IMR-90 (cell line): ENCODE measurements at regions not wholly inside any gene's neighbourhood (a gene's known extent, or its start where the extent isn't known, plus 50 kb on each side); places are given as distances from the start of the nearest gene placed in this dataset.

ENCODE experiments used
- ATAC-seq: fragments of 200-7000 bp; cut with Tn5 transposase; 2 replicates; pipeline ENCODE4 v1.9.1; 2020; ENCODE audit warnings: low read depth, mild to moderate bottlenecking, moderate library complexity
- BruUV-seq: library from RNA; stranded (reverse); fragments of 400-500 nt; replicated peaks from 2 replicates; lab custom pipeline; 2021; lab: Mats Ljungman, UMichigan
- CTCF ChIA-PET: fragments of 300-600 bp; formaldehyde crosslinking; extraction: SDS; loops from one replicate; lab custom pipeline; 2021; ENCODE audit warnings: antibody characterized with exemption; lab: Yijun Ruan, JAX
- POLR2A ChIA-PET: fragments of 300-600 bp; sonication (Branson Sonifier 250); formaldehyde crosslinking; loops from one replicate; lab custom pipeline; 2022; ENCODE audit warnings: antibody characterized with exemption; ENCODE audit not compliant: unreplicated experiment; lab: Charles Lee
- DNase-seq: peaks from one replicate; pipeline ENCODE4 v3.0.0; 2013
- H2AFZ ChIP-seq: replicated peaks from 2 replicates; pipeline ENCODE3; 2013; ENCODE audit warnings: low read length, mild to moderate bottlenecking; ENCODE audit not compliant: poor library complexity
- H2AK5ac ChIP-seq: 2 replicates; pipeline ENCODE4 v1.6.1; 2013; ENCODE audit warnings: low read depth, low read length, inconsistent platforms
- H2AK9ac ChIP-seq: replicated peaks from 2 replicates; pipeline ENCODE3; 2013; ENCODE audit warnings: mild to moderate bottlenecking, low read depth, low read length, moderate library complexity; ENCODE audit not compliant: poor library complexity
- H2BK120ac ChIP-seq: 2 replicates; pipeline ENCODE4 v1.6.1; 2013; ENCODE audit warnings: low read depth, low read length, inconsistent platforms
- H2BK15ac ChIP-seq: 3 replicates; pipeline ENCODE4 v1.6.1; 2013; ENCODE audit warnings: low read depth, low read length, inconsistent platforms
- H2BK20ac ChIP-seq: 2 replicates; pipeline ENCODE4 v1.6.1; 2013; ENCODE audit warnings: low read depth, mild to moderate bottlenecking, inconsistent platforms, low read length, moderate library complexity
- H2BK5ac ChIP-seq: 2 replicates; pipeline ENCODE4 v1.6.1; 2013; ENCODE audit warnings: mild to moderate bottlenecking, low read depth, low read length, inconsistent platforms; ENCODE audit not compliant: poor library complexity, severe bottlenecking
- H3K14ac ChIP-seq: replicated peaks from 2 replicates; pipeline ENCODE4 v1.6.1; 2013; ENCODE audit warnings: low read depth, low read length, inconsistent platforms
- H3K18ac ChIP-seq: 2 replicates; pipeline ENCODE4 v1.6.1; 2013; ENCODE audit warnings: low read depth, low read length, control low read depth
- H3K23ac ChIP-seq: 2 replicates; pipeline ENCODE4 v1.6.1; 2013; ENCODE audit warnings: low read depth, low read length, inconsistent platforms
- H3K27ac ChIP-seq: 2 replicates; pipeline ENCODE4 v1.5.1; 2013; ENCODE audit warnings: mild to moderate bottlenecking, control low read depth, low read length; ENCODE audit not compliant: insufficient read depth
- H3K27me3 ChIP-seq: 2 replicates; pipeline ENCODE4 v1.6.1; 2013; ENCODE audit warnings: low read length; ENCODE audit not compliant: control insufficient read depth, insufficient read depth
- H3K36me3 ChIP-seq: 2 replicates; pipeline ENCODE4 v1.6.1; 2013; ENCODE audit warnings: low read length, mixed read lengths; ENCODE audit not compliant: control insufficient read depth, insufficient read depth
- H3K4ac ChIP-seq: 2 replicates; pipeline ENCODE4 v1.6.1; 2013; ENCODE audit warnings: low read depth, low read length, inconsistent platforms
- H3K4me1 ChIP-seq: 2 replicates; pipeline ENCODE4 v1.6.1; 2013; ENCODE audit warnings: low read length, mixed read lengths; ENCODE audit not compliant: control insufficient read depth, insufficient read depth
- H3K4me2 ChIP-seq: 2 replicates; pipeline ENCODE4 v1.6.1; 2013; ENCODE audit warnings: low read depth, mild to moderate bottlenecking, control low read depth, low read length, moderate library complexity
- H3K4me3 ChIP-seq: 2 replicates; pipeline ENCODE4 v1.5.1; 2013; ENCODE audit warnings: low read depth, mild to moderate bottlenecking, control low read depth, low read length, moderate library complexity; ENCODE audit not compliant: insufficient read depth
- H3K56ac ChIP-seq: 2 replicates; pipeline ENCODE4 v1.6.1; 2013; ENCODE audit warnings: low read length, inconsistent platforms; ENCODE audit not compliant: insufficient read depth; ENCODE audit errors: extremely low read depth
- H3K79me1 ChIP-seq, 2 experiments: 2 replicates each; pipeline ENCODE4 v1.6.1; 2013; ENCODE audit warnings: low read length in 2 of 2, inconsistent platforms in 1 of 2, low read depth in 1 of 2
- H3K9ac ChIP-seq: 2 replicates; pipeline ENCODE4 v1.6.1; 2013; ENCODE audit warnings: low read depth, low read length, control low read depth
- H3K9me1 ChIP-seq: 2 replicates; pipeline ENCODE4 v1.6.1; 2013; ENCODE audit warnings: low read length, inconsistent platforms; ENCODE audit not compliant: insufficient read depth
- H3K9me3 ChIP-seq: 2 replicates; pipeline ENCODE4 v1.6.1; 2013; ENCODE audit warnings: low read length; ENCODE audit not compliant: control insufficient read depth, insufficient read depth
- H4K20me1 ChIP-seq: 2 replicates; pipeline ENCODE4 v1.6.1; 2013; ENCODE audit warnings: low read length, inconsistent platforms; ENCODE audit not compliant: insufficient read depth
- H4K5ac ChIP-seq: 2 replicates; pipeline ENCODE4 v1.6.1; 2013; ENCODE audit warnings: mild to moderate bottlenecking, low read depth, low read length, control low read depth
- H4K8ac ChIP-seq, 2 experiments: 2 replicates each; pipeline ENCODE4 v1.6.1; 2013; ENCODE audit warnings: low read depth in 2 of 2, low read length in 2 of 2, control low read depth in 1 of 2, inconsistent platforms in 1 of 2
- H4K91ac ChIP-seq: 2 replicates; pipeline ENCODE4 v1.6.1; 2013; ENCODE audit warnings: low read depth, low read length, inconsistent platforms; ENCODE audit not compliant: insufficient read depth
- BHLHE40 ChIP-seq: fragments of 150-350 bp; IDR thresholded peaks from 2 replicates; pipeline ENCODE4 v1.6.1; 2016; ENCODE audit warnings: mild to moderate bottlenecking, low read depth, low read length
- CEBPB ChIP-seq: IDR thresholded peaks from 2 replicates; pipeline ENCODE4 v1.6.1; 2012; ENCODE audit warnings: low read depth, low read length, improper control_type of control experiment
- CHD1 ChIP-seq: IDR thresholded peaks from 2 replicates; pipeline ENCODE4 v1.6.1; 2012; ENCODE audit warnings: low read depth, low read length, improper control_type of control experiment
- FOS ChIP-seq: fragments of 150-350 bp; IDR thresholded peaks from 2 replicates; pipeline ENCODE4 v1.6.1; 2016; ENCODE audit warnings: low read depth, low read length
- MAFK ChIP-seq: IDR thresholded peaks from 2 replicates; pipeline ENCODE4 v1.6.1; 2012; ENCODE audit warnings: low read depth, low read length, improper control_type of control experiment
- MAZ ChIP-seq: IDR thresholded peaks from 2 replicates; pipeline ENCODE4 v1.6.1; 2012; ENCODE audit warnings: low read depth, mild to moderate bottlenecking, low read length, improper control_type of control experiment, moderate library complexity, borderline replicate concordance
- MXI1 ChIP-seq: IDR thresholded peaks from 2 replicates; pipeline ENCODE4 v1.6.1; 2012; ENCODE audit warnings: low read depth, mild to moderate bottlenecking, low read length, moderate library complexity, borderline replicate concordance
- NFE2L2 ChIP-seq: fragments of 150-350 bp; IDR thresholded peaks from 2 replicates; pipeline ENCODE4 v1.6.1; 2016; ENCODE audit warnings: low read depth, mild to moderate bottlenecking, low read length
- POLR2A ChIP-seq: IDR thresholded peaks from 2 replicates; pipeline ENCODE4 v1.6.1; 2012; ENCODE audit warnings: mild to moderate bottlenecking, low read depth, low read length
- RAD21 ChIP-seq: IDR thresholded peaks from 2 replicates; pipeline ENCODE4 v1.6.1; 2012; ENCODE audit warnings: low read length, improper control_type of control experiment
- RCOR1 ChIP-seq: IDR thresholded peaks from 2 replicates; pipeline ENCODE4 v1.6.1; 2012; ENCODE audit warnings: mild to moderate bottlenecking, low read length, improper control_type of control experiment; ENCODE audit not compliant: insufficient replicate concordance
- SMC3 ChIP-seq: fragments of 150-350 bp; IDR thresholded peaks from 2 replicates; pipeline ENCODE4 v1.6.1; 2016; ENCODE audit warnings: low read depth, mild to moderate bottlenecking, antibody characterized with exemption, low read length, moderate library complexity
- USF2 ChIP-seq: fragments of 150-350 bp; IDR thresholded peaks from 2 replicates; pipeline ENCODE4 v1.6.1; 2017; ENCODE audit warnings: mild to moderate bottlenecking, antibody characterized with exemption, low read length, low read depth
- WGBS, 2 experiments: methylation state at CpG; one replicate each; pipeline versions ENCODE4 v1.1.5 to v1.1.7; 2013; ENCODE audit warnings: missing lambda C conversion rate in 2 of 2; ENCODE audit not compliant: insufficient read length in 1 of 2; ENCODE audit errors: extremely low coverage in 2 of 2; 5-methylcytosine and 5-hydroxymethylcytosine counted together
- dilution Hi-C: fragments of 300-500 bp; cut with HindIII; formaldehyde crosslinking; loops from one replicate; pipeline ENCODE4 v1.14.3; 2018; ENCODE audit warnings: low sequenced_read_pairs; ENCODE audit not compliant: unreplicated experiment
- in situ Hi-C: fragments of 300-500 bp; cut with MboI; formaldehyde crosslinking; loops from 3 replicates; pipeline ENCODE4 v1.14.3; 2019; ENCODE audit warnings: low sequenced_read_pairs, inconsistent platforms, mixed read lengths
- intact Hi-C: fragments of 100-400 bp; cut with micrococcal nuclease; formaldehyde crosslinking; loops from 2 replicates; pipeline ENCODE4 v1.10.0; 2022

- peak; percentile 93 for ATAC-seq
- Histone ChIP-seq H3K36me3 (no peaks in the 10 kb centered on the region), H3K14ac (peak overlapping the region; percentile 27; the same call in 1 of the 2 replicates), H2BK120ac (peak overlapping the region; percentile 29; the same call in 1 of the 2 replicates), H3K4me2 (no peak overlapping the region; the same call in 1 of the 2 replicates), H3K4ac (peak overlapping the region; percentile 35), H2AFZ (no peak overlapping the region), H2AK9ac (peak overlapping the region; percentile 12), H3K18ac (peak overlapping the region; percentile 7; the same call in 1 of the 2 replicates), H2BK20ac (no peak overlapping the region), H3K9ac (no peak overlapping the region), H3K56ac (no peak overlapping the region), H3K23ac (no peak overlapping the region), H3K27me3 (no peaks in the 10 kb centered on the region), H4K20me1 (no peaks in the 10 kb centered on the region), H4K5ac (peak overlapping the region; percentile 0; the same call in 1 of the 2 replicates), H2BK15ac (0 out of 3 replicates have a peak overlapping the region, but pooled peaks have one; percentile 4), H3K9me1 (peaks cover 3% of the 10 kb centered on the region; the same call in 1 of the 2 replicates), H3K4me3 (no peak overlapping the region), H3K27ac (no peak overlapping the region), H3K79me1 (no peaks in the 10 kb centered on the region), H3K4me1 (peaks cover 7% of the 10 kb centered on the region), H2AK5ac (peak overlapping the region; percentile 54; the same call in 1 of the 2 replicates), H4K91ac (peak overlapping the region; percentile 0; the same call in 1 of the 2 replicates), H3K9me3 (peaks cover 4% of the 10 kb centered on the region), H4K8ac (no peak overlapping the region; a peak in 1 of 4 replicates), H2BK5ac (peak overlapping the region; percentile 75)
- in situ Hi-C loops (no loop called here), dilution Hi-C loops (no loop called here), intact Hi-C loops (no loop called here)
- ChIA-PET CTCF (no interaction called here), POLR2A (no interaction called here)
- TF ChIP-seq BHLHE40, result no peak
- TF ChIP-seq MAZ, result no peak
- peak; percentile 44; the same call in 1 of the 2 replicates for TF ChIP-seq FOS
- TF ChIP-seq MAFK, result peak; percentile 61
- no peak for TF ChIP-seq RAD21
- TF ChIP-seq NFE2L2, result no peak
- TF ChIP-seq CHD1, result no peak
- 0 out of 2 replicates have a peak, but pooled peaks have one; percentile 27 for TF ChIP-seq MXI1
- TF ChIP-seq SMC3, result 0 out of 2 replicates have a peak, but pooled peaks have one; percentile 2
- peak; percentile 88 for TF ChIP-seq CEBPB
- no peak for TF ChIP-seq RCOR1
- 0 out of 2 replicates have a peak, but pooled peaks have one; percentile 7 for TF ChIP-seq USF2
- no peak for TF ChIP-seq POLR2A
- WGBS, 2 experiments, result no CpG with 5 or more reads among the region's 1 CpG
- DNase-seq, result peak; percentile 90
- no TSS peak for BruUV-seq
Observed at GRCh38 chr2:215764441-215765048, 248.8 kb downstream of the MREG start.
